Neural crest cell (in vitro differentiated cells): ENCODE measurements at regions not wholly inside any gene's neighbourhood (a gene's known extent, or its start where the extent isn't known, plus 50 kb on each side); places are given as distances from the start of the nearest gene placed in this dataset.

Experiments
- DNase-seq: peaks from one replicate; pipeline ENCODE4 v3.0.0; 2021; ENCODE audit warnings: low read depth, mixed read lengths, low spot score
- H3K27ac Mint-ChIP-seq: one replicate; pipeline ENCODE4 v1.8.0; 2021; ENCODE audit warnings: mild to moderate bottlenecking, mixed read lengths; ENCODE audit not compliant: unreplicated experiment
- H3K27me3 Mint-ChIP-seq: 2 replicates; pipeline ENCODE4 v1.8.0; 2021; ENCODE audit warnings: low read depth, mild to moderate bottlenecking, mixed read lengths
- H3K36me3 Mint-ChIP-seq: 2 replicates; pipeline ENCODE4 v1.8.0; 2021; ENCODE audit warnings: low read depth, mild to moderate bottlenecking, mixed read lengths
- H3K4me1 Mint-ChIP-seq: 2 replicates; pipeline ENCODE4 v1.8.0; 2021; ENCODE audit warnings: mixed read lengths
- H3K4me3 Mint-ChIP-seq: one replicate; pipeline ENCODE4 v1.8.0; 2021; ENCODE audit warnings: mild to moderate bottlenecking, mixed read lengths
- H3K9me3 Mint-ChIP-seq: 2 replicates; pipeline ENCODE4 v1.8.0; 2021; ENCODE audit warnings: mixed read lengths
- CTCF ChIP-seq: fragments of 200-600 bp; sonication (generic); conservative IDR thresholded peaks from 2 replicates; pipeline ENCODE4 v1.5.0; 2021; ENCODE audit warnings: antibody characterized with exemption, mild to moderate bottlenecking

- Mint-ChIP-seq H3K36me3 (peaks cover 7% of the 10 kb centered on the region), H3K4me3 (no peak overlapping the region), H3K27me3 (no peaks in the 10 kb centered on the region), H3K27ac (no peak overlapping the region), H3K9me3 (peaks cover 12% of the 10 kb centered on the region), H3K4me1 (peaks cover 23% of the 10 kb centered on the region)
- TF ChIP-seq CTCF = no peak
- DNase-seq = no peak
These were observed 324.6 kb upstream of the USP25 start for GRCh38 chr21:15405214-15405613.

- peaks cover 12% of the 10 kb centered on the region for H3K9me3 Mint-ChIP-seq
- no peak overlapping the region for H3K4me3 Mint-ChIP-seq
- no peak for TF ChIP-seq CTCF
- peak overlapping the region; percentile 13 for H3K27ac Mint-ChIP-seq
- peaks cover 7% of the 10 kb centered on the region for H3K36me3 Mint-ChIP-seq
- H3K27me3 Mint-ChIP-seq = no peaks in the 10 kb centered on the region
- H3K4me1 Mint-ChIP-seq = peaks cover 23% of the 10 kb centered on the region
- DNase-seq = no peak
These were observed 323.0 kb upstream of the USP25 start for GRCh38 chr21:15406791-15407190.

GRCh38 chr21:15407585-15407984, 322.2 kb upstream of the USP25 start:
- H3K27ac Mint-ChIP-seq = peak overlapping the region; percentile 10
- no peaks in the 10 kb centered on the region for H3K27me3 Mint-ChIP-seq
- H3K9me3 Mint-ChIP-seq = peaks cover 17% of the 10 kb centered on the region
- TF ChIP-seq CTCF = no peak
- peaks cover 7% of the 10 kb centered on the region for H3K36me3 Mint-ChIP-seq
- DNase-seq = no peak
- H3K4me3 Mint-ChIP-seq = no peak overlapping the region
- H3K4me1 Mint-ChIP-seq = peaks cover 26% of the 10 kb centered on the region

GRCh38 chr21:15408089-15408488, 321.7 kb upstream of the USP25 start:
- DNase-seq = no peak
- no peaks in the 10 kb centered on the region for H3K27me3 Mint-ChIP-seq
- H3K36me3 Mint-ChIP-seq = peaks cover 5% of the 10 kb centered on the region
- no peak for TF ChIP-seq CTCF
- H3K4me1 Mint-ChIP-seq = peaks cover 26% of the 10 kb centered on the region
- no peak overlapping the region for H3K27ac Mint-ChIP-seq
- H3K9me3 Mint-ChIP-seq = peaks cover 14% of the 10 kb centered on the region
- H3K4me3 Mint-ChIP-seq = no peak overlapping the region

- TF ChIP-seq CTCF = no peak
- Mint-ChIP-seq H3K4me1 (peaks cover 26% of the 10 kb centered on the region), H3K4me3 (no peak overlapping the region), H3K36me3 (no peaks in the 10 kb centered on the region), H3K9me3 (peaks cover 10% of the 10 kb centered on the region), H3K27me3 (no peaks in the 10 kb centered on the region), H3K27ac (no peak overlapping the region)
- DNase-seq = no peak
These were observed 320.8 kb upstream of the USP25 start for GRCh38 chr21:15409031-15409430.

- Mint-ChIP-seq H3K4me1 (peaks cover 37% of the 10 kb centered on the region), H3K27ac (no peak overlapping the region), H3K4me3 (no peak overlapping the region), H3K36me3 (no peaks in the 10 kb centered on the region), H3K27me3 (no peaks in the 10 kb centered on the region), H3K9me3 (peaks cover 10% of the 10 kb centered on the region)
- TF ChIP-seq CTCF = no peak
- DNase-seq = no peak
These were observed 318.9 kb upstream of the USP25 start for GRCh38 chr21:15410853-15411252.
